WERI-Rb-1 (cell line): ENCODE measurements at regions not wholly inside any gene's neighbourhood (a gene's known extent, or its start where the extent isn't known, plus 50 kb on each side); places are given as distances from the start of the nearest gene placed in this dataset.

Source experiments
- DNase-seq: peaks from one replicate; pipeline ENCODE4 v3.0.0-alpha.2; 2020
- H3K27ac ChIP-seq: fragments of 250-450 bp; sonication (Bioruptor Pico); 2 replicates; pipeline ENCODE4 v1.5.1; 2020; ENCODE audit warnings: mild to moderate bottlenecking, moderate library complexity
- H3K27me3 ChIP-seq: fragments of 250-450 bp; sonication (Bioruptor Pico); 2 replicates; pipeline ENCODE4 v1.5.1; 2021; ENCODE audit warnings: mild to moderate bottlenecking, low read depth, moderate library complexity; ENCODE audit not compliant: insufficient read depth, severe bottlenecking
- H3K36me3 ChIP-seq: fragments of 250-450 bp; sonication (Bioruptor Pico); 2 replicates; pipeline ENCODE4 v1.5.1; 2020; ENCODE audit warnings: mild to moderate bottlenecking, moderate library complexity
- H3K4me3 ChIP-seq: 2 replicates; pipeline ENCODE4 v1.5.1; 2011; ENCODE audit warnings: low read depth, mild to moderate bottlenecking, control low read depth, low read length
- H3K9me3 ChIP-seq: fragments of 250-450 bp; sonication (Bioruptor Pico); 2 replicates; pipeline ENCODE4 v1.5.1; 2021; ENCODE audit warnings: mild to moderate bottlenecking, moderate library complexity; ENCODE audit not compliant: severe bottlenecking
- TF ChIP-seq, protein P1 (sequence below): IDR thresholded peaks from 2 replicates; pipeline ENCODE4 v1.5.1; 2011; ENCODE audit warnings: low read depth, mild to moderate bottlenecking, control low read depth, inconsistent platforms, low read length

DNA sequence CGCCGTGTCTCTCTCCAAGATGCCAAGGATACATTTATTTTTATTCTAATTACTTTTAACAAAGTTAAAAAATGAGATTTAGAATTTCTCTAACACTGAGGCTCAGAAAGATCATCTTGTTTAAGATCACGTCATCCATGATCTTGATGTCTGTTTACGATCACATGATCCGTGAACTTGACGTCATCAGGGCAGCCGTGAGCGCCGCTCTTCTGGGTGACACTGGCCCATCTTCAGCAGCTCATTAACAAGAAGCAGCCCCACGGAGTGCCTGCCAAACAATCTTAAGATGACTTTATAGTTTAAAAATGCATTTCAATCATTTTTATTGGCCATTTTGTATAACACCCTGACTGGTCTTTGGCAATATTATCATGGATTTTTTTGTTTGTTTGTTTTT lies 291.1 kb upstream of the PRKCQ start:
- no peak overlapping the region for H3K4me3 ChIP-seq
- DNase-seq = no peak
- TF ChIP-seq, protein P1, sequence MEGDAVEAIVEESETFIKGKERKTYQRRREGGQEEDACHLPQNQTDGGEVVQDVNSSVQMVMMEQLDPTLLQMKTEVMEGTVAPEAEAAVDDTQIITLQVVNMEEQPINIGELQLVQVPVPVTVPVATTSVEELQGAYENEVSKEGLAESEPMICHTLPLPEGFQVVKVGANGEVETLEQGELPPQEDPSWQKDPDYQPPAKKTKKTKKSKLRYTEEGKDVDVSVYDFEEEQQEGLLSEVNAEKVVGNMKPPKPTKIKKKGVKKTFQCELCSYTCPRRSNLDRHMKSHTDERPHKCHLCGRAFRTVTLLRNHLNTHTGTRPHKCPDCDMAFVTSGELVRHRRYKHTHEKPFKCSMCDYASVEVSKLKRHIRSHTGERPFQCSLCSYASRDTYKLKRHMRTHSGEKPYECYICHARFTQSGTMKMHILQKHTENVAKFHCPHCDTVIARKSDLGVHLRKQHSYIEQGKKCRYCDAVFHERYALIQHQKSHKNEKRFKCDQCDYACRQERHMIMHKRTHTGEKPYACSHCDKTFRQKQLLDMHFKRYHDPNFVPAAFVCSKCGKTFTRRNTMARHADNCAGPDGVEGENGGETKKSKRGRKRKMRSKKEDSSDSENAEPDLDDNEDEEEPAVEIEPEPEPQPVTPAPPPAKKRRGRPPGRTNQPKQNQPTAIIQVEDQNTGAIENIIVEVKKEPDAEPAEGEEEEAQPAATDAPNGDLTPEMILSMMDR = no peak
- no peaks in the 10 kb centered on the region for H3K27me3 ChIP-seq
- no peak overlapping the region for H3K27ac ChIP-seq
- no peaks in the 10 kb centered on the region for H3K9me3 ChIP-seq
- no peaks in the 10 kb centered on the region for H3K36me3 ChIP-seq

DNA sequence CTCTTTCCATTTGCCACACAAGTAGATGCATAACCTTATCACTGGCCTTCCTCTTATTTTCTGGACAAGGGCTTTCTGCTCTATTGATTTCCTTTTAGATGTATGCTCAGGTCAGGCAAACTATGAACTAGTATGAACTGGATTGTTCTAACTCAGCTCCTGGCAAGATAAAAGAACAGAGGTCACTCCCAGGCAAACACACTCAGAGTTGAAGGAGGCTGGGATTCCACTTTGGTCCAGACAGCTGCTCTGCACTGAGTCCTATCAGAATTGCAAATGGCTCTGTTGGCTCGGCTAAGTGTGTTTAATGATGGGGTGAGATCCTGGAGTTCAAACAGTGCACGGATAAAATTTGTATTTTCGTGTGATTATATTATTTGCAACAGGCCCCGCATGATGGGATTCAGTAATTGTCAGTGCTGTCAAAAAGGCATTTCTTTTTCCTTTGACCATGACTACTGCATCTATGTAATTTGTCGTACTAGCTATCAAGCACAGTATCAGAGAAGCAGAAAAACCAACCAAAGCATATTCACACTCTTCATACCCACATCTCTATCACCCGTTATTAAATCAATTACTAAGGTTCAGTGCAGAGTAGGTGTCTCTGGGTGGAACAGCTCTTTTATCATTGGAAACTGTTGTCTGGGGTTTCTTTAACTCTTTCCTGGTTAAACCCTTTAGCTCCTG lies 288.1 kb upstream of the PRKCQ start:
- Histone ChIP-seq H3K4me3 (no peak overlapping the region), H3K36me3 (no peaks in the 10 kb centered on the region), H3K27me3 (no peaks in the 10 kb centered on the region), H3K9me3 (no peaks in the 10 kb centered on the region), H3K27ac (no peak overlapping the region)
- TF ChIP-seq, protein P1 = no peak
- DNase-seq = no peak

DNA sequence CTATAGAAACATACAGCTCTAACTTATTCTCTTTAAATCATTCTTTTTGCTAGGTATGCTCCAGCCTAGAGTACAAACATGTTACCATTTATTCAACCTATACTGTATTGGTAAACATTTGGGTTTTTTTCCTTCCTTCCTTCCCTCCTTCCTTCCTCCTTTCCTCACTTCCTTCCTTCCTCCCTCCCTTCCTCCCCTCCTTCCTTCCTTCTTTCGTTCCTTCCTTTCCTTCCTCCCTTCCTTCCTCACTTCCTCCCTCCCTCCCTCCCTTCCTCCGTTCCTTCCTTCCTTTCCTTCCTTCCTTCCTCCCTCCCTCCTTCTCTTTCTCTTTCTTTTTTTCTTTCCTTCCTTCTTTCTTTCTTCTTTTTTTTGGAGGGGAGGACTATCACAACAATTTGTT lies 286.7 kb upstream of the PRKCQ start:
- DNase-seq = no peak
- TF ChIP-seq, protein P1 = no peak
- H3K36me3 ChIP-seq = no peaks in the 10 kb centered on the region
- H3K27me3 ChIP-seq = no peaks in the 10 kb centered on the region
- no peaks in the 10 kb centered on the region for H3K9me3 ChIP-seq
- no peak overlapping the region for H3K4me3 ChIP-seq
- no peak overlapping the region for H3K27ac ChIP-seq

DNA sequence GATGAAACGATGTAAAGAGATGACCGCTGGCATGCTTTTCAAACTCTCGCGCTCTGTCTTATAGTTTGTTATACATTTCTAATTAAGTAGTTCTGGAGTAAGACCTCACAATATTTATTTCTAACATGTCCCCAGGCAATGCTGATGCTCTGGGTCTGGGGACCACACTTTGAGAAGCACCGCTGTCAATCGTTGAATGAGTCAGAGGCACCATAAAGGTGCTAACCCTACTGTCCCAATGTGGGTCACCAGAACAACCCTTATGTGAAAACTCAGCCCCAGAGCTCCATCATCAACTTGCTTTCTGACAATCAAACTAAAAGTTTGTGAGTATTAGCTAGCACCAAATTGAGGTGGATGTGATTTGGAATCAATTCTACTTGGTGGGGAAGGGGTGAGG lies 284.1 kb upstream of the PRKCQ start:
- no peak for DNase-seq
- H3K9me3 ChIP-seq = no peaks in the 10 kb centered on the region
- no peaks in the 10 kb centered on the region for H3K27me3 ChIP-seq
- no peak overlapping the region for H3K27ac ChIP-seq
- no peaks in the 10 kb centered on the region for H3K36me3 ChIP-seq
- TF ChIP-seq, protein P1 = no peak
- no peak overlapping the region for H3K4me3 ChIP-seq

DNA sequence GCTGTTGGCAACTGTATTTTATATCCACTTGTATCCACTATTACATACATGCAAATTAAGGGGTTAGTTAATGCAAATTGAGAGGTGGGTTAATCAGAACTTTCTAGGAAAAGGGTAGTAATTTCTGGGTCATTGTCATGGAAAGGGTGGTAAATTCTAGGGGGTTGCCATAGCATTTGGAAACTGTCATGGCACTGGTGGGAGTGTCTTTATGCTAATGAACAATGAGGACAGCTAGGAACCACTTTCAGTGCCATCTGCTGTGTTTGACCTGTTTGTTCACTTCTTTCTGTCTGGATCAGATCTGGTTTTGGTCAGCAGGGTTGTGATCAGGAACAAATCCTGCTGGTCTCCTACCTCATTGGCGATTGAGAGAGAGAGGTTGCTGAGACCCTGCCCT lies 283.3 kb upstream of the PRKCQ start:
- no peak for DNase-seq
- Histone ChIP-seq H3K27me3 (no peaks in the 10 kb centered on the region), H3K4me3 (no peak overlapping the region), H3K27ac (no peak overlapping the region), H3K9me3 (no peaks in the 10 kb centered on the region), H3K36me3 (no peaks in the 10 kb centered on the region)
- TF ChIP-seq, protein P1 = no peak

DNA sequence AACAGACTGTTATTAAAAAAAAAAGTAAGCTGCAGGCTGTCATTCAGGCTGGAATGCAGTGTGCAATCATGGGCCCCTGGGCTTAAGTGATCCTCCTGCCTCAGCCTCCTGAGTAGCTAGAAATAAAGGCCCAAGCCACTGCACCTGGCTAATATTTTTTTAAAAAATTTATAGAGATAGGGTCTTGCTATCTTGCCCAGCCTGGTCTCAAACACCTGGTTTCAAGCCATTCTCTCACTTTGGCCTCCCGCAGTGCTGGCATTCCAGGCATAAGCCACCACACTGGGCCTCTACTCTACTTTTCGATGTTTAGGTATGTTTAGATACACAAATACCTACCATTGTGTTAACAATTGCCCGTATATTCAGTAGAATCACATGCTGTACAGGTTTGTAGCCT lies 270.4 kb upstream of the PRKCQ start:
- Histone ChIP-seq H3K27ac (no peak overlapping the region), H3K9me3 (no peaks in the 10 kb centered on the region), H3K36me3 (no peaks in the 10 kb centered on the region), H3K4me3 (no peak overlapping the region), H3K27me3 (no peaks in the 10 kb centered on the region)
- TF ChIP-seq, protein P1 = no peak
- no peak for DNase-seq
